HG03460 (cell line): ENCODE measurements at regions not wholly inside any gene's neighbourhood (a gene's known extent, or its start where the extent isn't known, plus 50 kb on each side); places are given as distances from the start of the nearest gene placed in this dataset.

Experiments used
- ATAC-seq: cut with Tn5 transposase; IDR thresholded peaks from one replicate; pipeline ENCODE4 v1.9.1; 2021; ENCODE audit not compliant: unreplicated experiment

GRCh38 chr20:56865055-56865454, 235.9 kb downstream of the TFAP2C start:
- ATAC-seq: no peak

GRCh38 chr20:56867128-56867527, 238.0 kb downstream of the TFAP2C start:
- ATAC-seq: no peak

GRCh38 chr20:56868746-56869145, 239.6 kb downstream of the TFAP2C start:
- ATAC-seq: no peak

DNA sequence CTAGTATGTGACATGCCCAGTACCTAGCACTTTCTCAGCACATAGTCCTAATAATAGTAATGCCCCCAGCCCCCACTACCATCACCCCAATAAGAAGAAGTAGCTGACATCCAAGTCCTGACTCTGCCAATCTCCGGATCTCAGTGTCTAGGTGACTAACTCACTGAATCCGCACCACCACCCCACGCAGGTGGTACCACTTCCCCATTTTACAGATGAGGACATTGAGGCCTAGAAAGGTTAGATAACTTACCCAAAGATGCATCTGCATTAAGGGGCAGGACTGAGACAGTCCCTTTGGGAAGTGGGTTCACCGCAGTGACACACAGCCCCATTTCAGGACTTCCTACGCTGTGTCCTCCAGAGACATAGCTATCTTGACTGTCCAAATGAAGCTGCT, 241.2 kb downstream of the TFAP2C start:
- no peak for ATAC-seq

DNA sequence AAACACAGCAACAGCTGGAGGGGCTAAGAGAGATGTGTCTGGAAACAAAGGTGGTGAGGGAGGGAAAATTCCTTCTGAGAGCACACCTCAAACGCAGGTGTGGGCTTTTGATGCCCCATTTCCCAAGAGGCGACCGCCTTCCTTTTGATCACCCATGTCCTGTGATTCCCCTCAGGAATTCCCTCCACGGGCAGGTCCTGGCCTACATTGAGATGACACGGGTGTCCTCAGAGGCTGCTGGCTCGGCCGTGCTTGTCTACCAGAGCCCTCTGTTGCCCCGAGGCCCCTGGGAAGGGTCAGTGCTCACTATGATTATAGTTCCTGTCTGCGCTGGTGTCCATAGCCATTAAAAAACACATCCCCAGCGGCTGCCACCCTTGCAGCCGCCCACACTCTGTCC, 242.6 kb downstream of the TFAP2C start:
- no peak for ATAC-seq

DNA sequence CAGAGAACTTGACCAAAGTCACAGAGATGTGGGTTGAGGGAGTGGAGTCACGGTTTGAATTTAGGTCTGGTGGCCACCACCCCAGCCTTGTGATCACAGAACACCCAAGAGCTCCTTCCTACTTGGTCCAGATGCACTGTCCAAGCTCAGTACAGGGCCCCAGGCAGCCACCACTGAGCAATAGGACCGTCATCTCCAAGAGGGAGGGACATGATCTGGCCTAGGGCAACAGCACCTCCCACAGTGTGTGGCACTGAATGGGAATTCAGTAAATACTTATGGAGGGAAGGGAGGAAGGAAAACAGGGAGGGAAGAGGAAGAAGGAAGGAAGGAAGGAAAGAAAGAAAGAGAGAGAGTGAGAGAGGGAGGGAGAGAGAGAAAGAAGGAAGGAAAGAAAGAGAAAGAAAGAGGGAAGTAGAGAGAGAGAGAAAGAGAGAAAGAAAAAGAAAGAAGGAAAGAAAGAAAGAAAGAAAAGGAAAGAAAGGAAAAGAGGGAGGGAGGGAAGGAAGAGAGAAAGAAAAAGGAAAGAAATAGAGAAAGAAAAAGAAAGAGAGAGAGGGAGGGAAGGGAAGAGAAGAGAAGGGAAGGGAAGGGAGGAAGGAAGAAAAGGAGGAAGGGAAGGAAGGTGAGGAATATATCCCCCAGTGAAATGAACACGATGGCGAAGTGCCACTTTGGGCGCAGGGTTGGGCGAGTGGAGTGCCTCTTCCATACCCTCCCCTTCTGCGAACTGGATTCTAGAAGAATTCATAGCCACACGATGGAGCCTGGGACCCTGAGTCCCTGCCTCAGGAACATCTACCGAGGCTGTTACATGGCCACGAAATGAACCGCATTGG, 243.7 kb downstream of the TFAP2C start:
- no peak for ATAC-seq

- ATAC-seq: no peak
Observed at GRCh38 chr20:56873836-56874235, 244.7 kb downstream of the TFAP2C start.

GRCh38 chr20:56875052-56875659, 246.1 kb downstream of the TFAP2C start:
- no peak for ATAC-seq

GRCh38 chr20:56875803-56876202, 246.7 kb downstream of the TFAP2C start:
- ATAC-seq: no peak

GRCh38 chr20:56885521-56885920, 256.4 kb downstream of the TFAP2C start:
- ATAC-seq: no peak

DNA sequence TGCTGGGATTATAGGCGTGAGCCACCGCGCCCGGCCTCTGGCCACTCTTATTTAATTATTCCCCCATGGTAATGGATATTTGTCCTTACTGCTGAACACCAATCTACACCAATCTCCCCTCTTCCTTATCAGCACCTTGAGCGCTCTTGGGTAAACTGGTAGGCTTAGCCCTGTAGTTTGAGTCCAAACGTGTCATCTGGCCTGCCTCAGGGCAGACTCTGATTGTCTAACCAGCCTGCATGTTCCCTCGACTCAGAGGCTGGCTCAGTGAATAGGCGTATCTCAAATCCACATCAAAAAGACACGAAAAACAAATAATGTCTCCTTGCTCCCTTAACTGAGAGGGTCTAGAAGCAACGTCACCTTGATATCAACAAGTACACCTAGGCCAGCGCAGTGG, 260.9 kb downstream of the TFAP2C start:
- no peak for ATAC-seq

GRCh38 chr20:56893226-56893917, 264.3 kb downstream of the TFAP2C start:
- ATAC-seq: no peak

GRCh38 chr20:56896447-56896846, 267.3 kb downstream of the TFAP2C start:
- no peak for ATAC-seq

DNA sequence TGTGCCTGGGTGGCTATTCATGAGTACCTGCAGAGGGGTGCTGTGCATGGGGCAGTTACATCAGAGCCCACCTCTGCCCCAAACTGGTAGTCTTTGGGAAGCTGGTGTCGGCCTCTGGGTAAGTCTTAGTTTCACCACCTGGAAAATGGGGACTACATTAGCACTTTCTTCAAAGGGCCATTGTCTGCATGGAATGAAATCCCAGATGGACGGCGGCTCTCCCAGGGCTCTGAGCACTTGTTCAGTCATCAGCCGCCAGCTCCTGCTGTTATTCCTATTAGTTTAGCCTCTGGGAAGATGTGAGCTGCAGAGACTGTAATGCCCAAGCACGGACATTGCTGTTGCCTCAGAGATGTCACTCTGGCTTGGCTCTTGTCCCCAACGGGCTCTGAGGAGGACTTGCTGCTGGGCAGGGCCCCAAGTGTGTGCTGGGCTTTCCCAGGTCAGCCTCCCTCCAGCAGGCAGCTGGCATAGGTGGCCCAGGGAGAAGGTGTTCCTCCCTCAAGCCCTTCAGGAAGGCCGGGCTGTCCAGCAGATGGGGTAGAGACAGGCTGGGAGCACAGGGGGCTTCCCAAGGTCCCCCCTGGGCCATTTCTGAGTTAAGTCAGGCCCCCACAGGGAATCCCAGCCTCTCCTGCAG, 268.3 kb downstream of the TFAP2C start:
- no peak for ATAC-seq

DNA sequence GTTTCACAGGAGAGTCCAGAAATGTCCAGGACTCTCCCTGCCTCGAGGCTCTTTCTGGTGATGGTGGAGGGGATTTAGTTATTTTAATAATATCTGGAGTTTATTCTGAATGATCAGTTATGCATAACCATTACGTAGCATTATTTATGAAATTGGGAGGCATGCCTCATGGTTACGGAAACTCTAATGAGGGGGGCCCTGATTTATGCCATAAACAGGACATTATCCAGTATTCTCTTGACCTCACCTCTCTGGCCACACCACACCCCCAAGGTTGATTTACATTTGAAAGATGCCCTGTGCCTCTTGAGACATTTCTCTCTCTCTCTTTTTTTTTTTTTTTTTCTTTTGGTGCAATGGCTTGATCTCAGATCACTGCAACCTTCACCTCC, 268.8 kb downstream of the TFAP2C start:
- ATAC-seq: no peak

DNA sequence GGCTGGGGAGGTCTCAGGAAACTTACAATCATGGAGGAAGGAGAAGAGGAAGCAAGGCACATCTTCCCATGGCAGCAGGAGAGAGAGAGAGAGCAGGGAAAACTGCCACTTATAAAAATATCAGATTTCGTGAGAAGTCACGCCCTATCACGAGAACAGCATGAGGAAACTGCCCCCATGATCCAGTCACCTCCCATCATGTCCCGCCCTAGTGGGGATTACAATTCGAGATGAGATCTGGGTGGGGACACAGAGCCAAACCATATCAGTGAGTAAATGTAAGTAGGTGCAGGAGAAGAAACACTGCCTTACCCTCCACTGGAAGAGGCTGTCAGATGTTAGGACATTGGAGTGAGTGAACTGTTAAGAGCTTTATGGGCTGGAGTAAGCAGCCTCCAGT, 270.4 kb downstream of the TFAP2C start:
- no peak for ATAC-seq

DNA sequence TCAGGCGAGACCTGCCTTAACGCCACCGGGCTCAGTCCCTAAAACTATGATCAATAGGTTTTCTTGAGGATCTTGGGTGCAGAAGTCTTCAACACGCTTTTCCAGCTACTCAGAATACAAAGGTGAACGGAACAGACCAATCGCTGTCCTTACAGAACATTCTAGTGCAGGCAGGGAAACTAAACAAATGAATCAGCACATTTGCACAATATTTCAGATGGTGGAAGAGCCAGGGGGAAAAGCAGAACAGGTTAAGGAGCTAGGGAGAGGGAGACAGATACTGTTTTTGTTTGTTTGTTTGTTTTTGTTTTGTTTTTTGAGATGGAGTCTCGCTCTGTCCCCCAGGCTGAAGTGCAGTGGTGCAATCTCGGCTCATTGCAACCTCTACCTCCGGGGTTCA, 271.1 kb downstream of the TFAP2C start:
- no peak for ATAC-seq

DNA sequence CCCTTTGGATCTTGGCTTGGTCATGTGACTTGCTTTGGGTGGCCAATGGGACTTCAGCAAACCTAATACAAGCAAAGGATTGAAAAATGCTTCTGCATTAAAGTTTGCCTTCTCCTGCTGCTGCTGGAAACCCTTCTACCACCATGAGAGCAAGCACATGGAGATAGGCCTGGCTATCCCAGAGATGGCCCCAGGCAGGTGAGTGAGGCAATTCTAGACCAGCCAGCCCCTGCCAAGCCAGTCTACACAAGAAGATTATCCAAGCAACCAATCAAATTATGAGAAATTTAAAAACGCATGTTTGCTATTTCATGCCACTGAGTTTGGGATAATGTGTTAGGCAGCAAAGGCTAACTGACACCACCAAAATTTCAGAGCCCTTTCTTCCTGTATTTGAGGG, 274.3 kb downstream of the TFAP2C start:
- ATAC-seq: no peak

- no peak for ATAC-seq
Observed at GRCh38 chr20:56903858-56904257, 274.8 kb downstream of the TFAP2C start.

DNA sequence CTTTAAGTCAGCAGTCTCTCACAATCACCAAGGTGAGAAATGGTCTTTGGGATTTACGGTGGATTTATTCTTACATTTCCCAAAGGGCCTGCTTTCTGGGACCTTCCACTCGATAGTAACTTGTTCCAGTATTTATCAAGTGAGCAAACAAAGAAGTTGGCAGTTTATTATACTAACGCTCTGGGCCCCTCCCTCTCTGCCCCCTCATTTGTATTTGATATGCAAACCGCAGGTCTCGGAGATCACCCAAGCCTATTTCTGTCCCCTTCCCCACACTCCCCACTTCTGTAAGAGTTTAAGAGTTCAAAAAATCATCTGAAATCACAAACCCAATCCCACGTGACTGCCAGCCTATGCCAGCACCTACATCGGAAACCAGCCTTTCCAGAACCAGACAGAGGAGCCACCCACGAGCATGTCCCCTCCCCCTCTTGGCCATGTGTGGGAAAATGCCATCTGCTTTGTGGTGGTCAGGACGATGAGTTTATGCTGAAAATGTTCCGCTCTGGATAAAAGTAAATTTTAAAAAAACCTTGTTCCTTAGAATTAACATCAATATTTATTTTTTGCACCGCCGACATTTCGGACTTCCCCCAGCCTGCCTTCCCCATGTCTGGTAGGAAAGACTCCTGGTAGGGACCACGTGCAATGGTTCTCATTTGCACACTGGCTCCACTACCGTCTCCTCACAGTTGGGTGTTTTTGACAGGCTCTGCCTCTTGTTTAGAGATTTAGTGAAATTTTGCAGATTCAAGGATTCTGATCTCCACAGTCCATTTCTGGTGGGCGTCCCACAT, 281.0 kb downstream of the TFAP2C start:
- ATAC-seq: no peak

DNA sequence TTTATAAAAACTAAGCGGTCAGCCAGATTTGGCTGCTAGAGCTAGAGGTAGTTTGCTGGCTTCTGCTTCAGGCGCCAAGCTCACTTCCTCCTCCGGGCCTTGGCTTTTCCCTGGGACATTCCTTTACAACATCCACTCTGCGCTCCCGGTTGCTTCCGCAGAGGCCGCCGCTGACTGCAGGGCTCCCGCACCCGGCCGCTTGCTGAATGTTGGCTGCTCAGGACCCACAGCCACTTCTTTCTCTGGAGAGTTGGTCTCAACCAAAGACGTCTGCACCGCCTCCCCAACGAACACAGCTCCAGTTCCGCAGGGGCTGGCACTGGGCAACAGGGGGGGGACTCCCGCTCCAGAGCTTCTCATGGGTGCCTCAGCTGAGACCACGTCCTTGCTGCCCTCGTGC, 282.8 kb downstream of the TFAP2C start:
- no peak for ATAC-seq
